ENCODE measurements at regions not wholly inside any gene's neighbourhood (a gene's known extent, or its start where the extent isn't known, plus 50 kb on each side); places are given as distances from the start of the nearest gene placed in this dataset.

- TF ChIP-seq CTCF (IDR thresholded peaks at IDR 0.05) (no peak), POLR2A (IDR thresholded peaks at IDR 0.05) (no peak)
Observed at GRCh38 chrX:39724544-39724943, 373.2 kb downstream of the BCOR start.
